Activated T-cell treated with anti-CD3 and anti-CD28 coated beads, Interleukin-2, amount 50 U/mL, for 72 hours (primary cell): ENCODE measurements at regions not wholly inside any gene's neighbourhood (a gene's known extent, or its start where the extent isn't known, plus 50 kb on each side); places are given as distances from the start of the nearest gene placed in this dataset.

Experiments used
- ATAC-seq, 2 donors: fragments of 150-1000 bp; cut with Tn5 transposase; replicated peaks in 1 of 2; 2 replicates each; pipeline ENCODE4 v1.10.0; 2021; ENCODE audit warnings: moderate library complexity in 2 of 2, mild to moderate bottlenecking in 1 of 2
- DNase-seq, 2 donors: peaks; one replicate each; pipeline ENCODE4 v3.0.0; 2021 to 2022; ENCODE audit warnings: mixed read lengths in 1 of 2
- H3K27ac Mint-ChIP-seq: one replicate; pipeline ENCODE4 v1.8.0; 2022; ENCODE audit warnings: mild to moderate bottlenecking, moderate library complexity, mixed read lengths
- H3K27me3 Mint-ChIP-seq: one replicate; pipeline ENCODE4 v1.8.0; 2022; ENCODE audit warnings: low read depth, mixed read lengths
- H3K36me3 Mint-ChIP-seq, 2 donors: one replicate each; pipeline ENCODE4 v1.8.0; 2022; ENCODE audit warnings: mixed read lengths in 2 of 2, mild to moderate bottlenecking in 1 of 2; ENCODE audit not compliant: insufficient read depth in 2 of 2
- H3K4me1 Mint-ChIP-seq: one replicate; pipeline ENCODE4 v1.8.0; 2022; ENCODE audit warnings: low read depth, mixed read lengths
- H3K4me3 Mint-ChIP-seq, 2 donors: one replicate each; pipeline ENCODE4 v1.8.0; 2022; ENCODE audit warnings: mild to moderate bottlenecking in 2 of 2, mixed read lengths in 2 of 2, moderate library complexity in 2 of 2
- H3K9me3 Mint-ChIP-seq, 2 donors: one replicate each; pipeline ENCODE4 v1.8.0; 2022; ENCODE audit warnings: mixed read lengths in 2 of 2

- Mint-ChIP-seq H3K27me3 (no peaks in the 10 kb centered on the region), H3K4me1 (no peaks in the 10 kb centered on the region), H3K36me3 (no peaks in the 10 kb centered on the region), H3K27ac (no peak overlapping the region), H3K9me3 (peaks cover 0 to 6% of the 10 kb centered on the region in 2 donors), H3K4me3 (no peak overlapping the region)
- no peak for DNase-seq
- ATAC-seq = no peak
These were observed 73.0 kb upstream of the BMPER start for GRCh38 chr7:33832271-33832721.

GRCh38 chr7:33836797-33837355 is 68.5 kb upstream of the BMPER start:
- H3K27me3 Mint-ChIP-seq = no peaks in the 10 kb centered on the region
- DNase-seq (no peak), ATAC-seq (no peak)
- no peak overlapping the region for H3K4me3 Mint-ChIP-seq
- H3K36me3 Mint-ChIP-seq = no peaks in the 10 kb centered on the region
- H3K27ac Mint-ChIP-seq = no peak overlapping the region
- no peaks in the 10 kb centered on the region for H3K4me1 Mint-ChIP-seq
- peaks cover 0 to 6% of the 10 kb centered on the region in 2 donors for H3K9me3 Mint-ChIP-seq

DNA sequence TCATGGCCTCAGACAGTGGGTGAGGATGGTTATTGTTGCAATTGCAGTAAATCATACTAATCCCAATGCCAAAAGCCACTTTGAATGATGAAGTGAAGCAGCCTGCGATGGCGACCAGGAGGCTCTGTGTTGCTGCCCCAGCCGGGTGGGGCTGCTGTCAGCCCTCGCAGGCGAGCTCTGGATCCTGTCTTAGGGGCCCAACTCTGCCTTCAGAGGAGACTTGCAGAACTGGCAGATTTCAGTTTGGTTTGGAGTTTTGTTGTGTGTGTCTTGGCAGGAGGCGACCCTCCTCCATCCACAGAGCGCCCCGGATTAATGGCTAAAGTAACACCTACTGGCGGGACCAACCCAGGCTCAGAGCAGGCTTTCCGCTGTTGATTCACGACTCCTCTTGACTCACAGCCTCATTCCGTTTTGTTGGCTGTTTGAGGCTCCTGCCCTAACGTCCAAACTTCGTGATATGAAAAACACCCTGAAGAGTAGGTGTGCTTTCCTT is 67.9 kb upstream of the BMPER start:
- Mint-ChIP-seq H3K4me3 (no peak overlapping the region), H3K27ac (no peak overlapping the region), H3K36me3 (no peaks in the 10 kb centered on the region), H3K9me3 (peaks cover 0 to 6% of the 10 kb centered on the region in 2 donors), H3K27me3 (no peaks in the 10 kb centered on the region), H3K4me1 (no peaks in the 10 kb centered on the region)
- no peak for ATAC-seq
- no peak for DNase-seq

DNA sequence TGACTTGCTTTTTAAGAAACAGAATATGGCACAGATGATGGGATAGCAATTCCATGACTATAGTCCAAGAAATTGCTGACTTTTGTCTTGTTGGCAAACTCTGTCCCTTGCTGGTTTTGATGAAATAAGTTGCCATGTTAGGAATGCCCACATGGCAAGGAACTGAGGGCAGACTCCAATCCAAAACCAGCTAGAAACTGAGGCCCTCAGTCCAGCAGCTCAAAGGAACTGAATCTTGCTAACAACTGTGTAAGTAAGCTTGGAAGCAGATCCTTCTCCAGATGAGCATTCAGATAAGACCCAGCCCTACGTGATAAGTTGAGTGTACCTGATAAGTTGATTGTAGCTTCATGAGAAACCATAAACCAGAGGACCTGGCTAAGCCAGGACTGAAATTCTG is 64.3 kb upstream of the BMPER start:
- ATAC-seq = no peak
- no peaks in the 10 kb centered on the region for H3K36me3 Mint-ChIP-seq
- H3K4me3 Mint-ChIP-seq = no peak overlapping the region
- H3K4me1 Mint-ChIP-seq = no peaks in the 10 kb centered on the region
- no peaks in the 10 kb centered on the region for H3K27me3 Mint-ChIP-seq
- H3K9me3 Mint-ChIP-seq = peaks cover 4 to 10% of the 10 kb centered on the region in 2 donors
- no peak for DNase-seq
- H3K27ac Mint-ChIP-seq = no peak overlapping the region

- Mint-ChIP-seq H3K27ac (no peak overlapping the region), H3K4me1 (no peaks in the 10 kb centered on the region), H3K4me3 (no peak overlapping the region), H3K9me3 (peaks cover 4 to 7% of the 10 kb centered on the region in 2 donors), H3K27me3 (no peaks in the 10 kb centered on the region), H3K36me3 (no peaks in the 10 kb centered on the region)
- DNase-seq (no peak), ATAC-seq (no peak)
These were observed 63.6 kb upstream of the BMPER start for GRCh38 chr7:33841705-33842129.

- DNase-seq = no peak
- H3K27ac Mint-ChIP-seq = no peak overlapping the region
These were observed 63.2 kb upstream of the BMPER start for GRCh38 chr7:33842150-33842549.

DNA sequence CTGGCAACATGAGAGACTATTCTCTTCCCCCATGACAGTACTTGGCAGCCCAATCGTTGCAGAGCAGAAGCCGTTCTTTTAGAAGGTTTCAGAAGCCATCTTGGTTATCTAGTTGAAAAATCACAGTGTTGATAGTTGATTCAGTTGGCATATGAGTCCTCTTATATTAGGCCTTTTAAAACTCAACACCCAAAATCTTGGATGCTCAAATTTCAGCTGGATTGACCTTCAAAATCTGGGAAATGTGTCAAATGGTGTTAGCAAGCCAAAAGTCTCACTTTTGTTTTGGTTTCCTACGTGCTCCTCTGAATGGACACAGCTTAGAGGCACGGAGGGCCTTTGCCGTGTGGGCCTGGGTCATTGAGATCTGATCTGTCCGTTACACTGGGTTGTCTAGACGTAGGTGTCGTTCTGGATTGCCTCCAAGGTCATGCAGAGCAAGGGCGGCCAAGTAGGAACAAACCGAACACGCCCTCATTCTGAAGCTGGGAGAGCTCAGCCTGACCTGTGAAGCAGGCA is 59.3 kb upstream of the BMPER start:
- Mint-ChIP-seq H3K27ac (no peak overlapping the region), H3K27me3 (no peaks in the 10 kb centered on the region), H3K4me1 (no peaks in the 10 kb centered on the region), H3K4me3 (no peak overlapping the region), H3K9me3 (peaks cover 4% of the 10 kb centered on the region in 2 donors), H3K36me3 (no peaks in the 10 kb centered on the region)
- DNase-seq (no peak), ATAC-seq (no peak)

More at GRCh38 chr7:33842150-33842549, 63.2 kb upstream of the BMPER start:
- Mint-ChIP-seq H3K4me1 (no peaks in the 10 kb centered on the region), H3K27me3 (no peaks in the 10 kb centered on the region), H3K4me3 (no peak overlapping the region), H3K36me3 (no peaks in the 10 kb centered on the region), H3K9me3 (peaks cover 4% of the 10 kb centered on the region in 2 donors)
- no peak for ATAC-seq

DNA sequence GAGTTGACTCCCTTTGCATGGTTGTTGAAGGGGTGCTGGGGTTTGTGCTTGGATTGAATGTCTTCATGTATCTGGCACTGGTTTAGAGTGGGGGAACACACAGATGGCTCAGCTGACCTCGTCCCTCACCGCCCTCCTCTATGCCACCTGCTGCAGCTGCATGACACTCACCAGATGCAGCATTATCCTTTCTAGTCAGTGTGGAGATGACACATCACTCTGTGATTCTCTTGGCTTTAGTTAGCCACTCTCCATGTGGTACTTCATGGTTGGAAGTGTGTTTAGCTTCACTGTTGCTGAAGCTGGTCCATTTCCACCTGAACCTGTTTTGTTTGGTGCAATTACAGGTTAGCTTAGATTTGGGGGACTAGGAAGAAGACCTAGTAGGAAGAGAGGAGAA is 56.3 kb upstream of the BMPER start:
- no peak overlapping the region for H3K4me3 Mint-ChIP-seq
- H3K27ac Mint-ChIP-seq = no peak overlapping the region
- no peaks in the 10 kb centered on the region for H3K36me3 Mint-ChIP-seq
- peaks cover 1% of the 10 kb centered on the region for H3K27me3 Mint-ChIP-seq
- no peaks in the 10 kb centered on the region for H3K4me1 Mint-ChIP-seq
- ATAC-seq (no peak), DNase-seq (no peak)
- peaks cover 2 to 4% of the 10 kb centered on the region in 2 donors for H3K9me3 Mint-ChIP-seq

- H3K27me3 Mint-ChIP-seq = peaks cover 11% of the 10 kb centered on the region
- no peak for DNase-seq
- H3K4me3 Mint-ChIP-seq = no peak overlapping the region
- no peaks in the 10 kb centered on the region for H3K9me3 Mint-ChIP-seq
- H3K36me3 Mint-ChIP-seq = no peaks in the 10 kb centered on the region
- H3K27ac Mint-ChIP-seq = no peak overlapping the region
- no peaks in the 10 kb centered on the region for H3K4me1 Mint-ChIP-seq
- ATAC-seq = no peak
These were observed 55.3 kb upstream of the BMPER start for GRCh38 chr7:33849971-33850559.

- Mint-ChIP-seq H3K4me1 (no peaks in the 10 kb centered on the region), H3K27ac (no peak overlapping the region), H3K4me3 (no peak overlapping the region), H3K27me3 (peaks cover 11% of the 10 kb centered on the region), H3K9me3 (no peaks in the 10 kb centered on the region), H3K36me3 (no peaks in the 10 kb centered on the region)
- DNase-seq (no peak), ATAC-seq (no peak)
These were observed 54.6 kb upstream of the BMPER start for GRCh38 chr7:33850768-33851167.

GRCh38 chr7:33852838-33853237 is 52.5 kb upstream of the BMPER start:
- DNase-seq (no peak), ATAC-seq (no peak)
- peaks cover 11% of the 10 kb centered on the region for H3K27me3 Mint-ChIP-seq
- H3K9me3 Mint-ChIP-seq = no peaks in the 10 kb centered on the region
- no peak overlapping the region for H3K27ac Mint-ChIP-seq
- no peaks in the 10 kb centered on the region for H3K36me3 Mint-ChIP-seq
- no peaks in the 10 kb centered on the region for H3K4me1 Mint-ChIP-seq
- H3K4me3 Mint-ChIP-seq = no peak overlapping the region

DNA sequence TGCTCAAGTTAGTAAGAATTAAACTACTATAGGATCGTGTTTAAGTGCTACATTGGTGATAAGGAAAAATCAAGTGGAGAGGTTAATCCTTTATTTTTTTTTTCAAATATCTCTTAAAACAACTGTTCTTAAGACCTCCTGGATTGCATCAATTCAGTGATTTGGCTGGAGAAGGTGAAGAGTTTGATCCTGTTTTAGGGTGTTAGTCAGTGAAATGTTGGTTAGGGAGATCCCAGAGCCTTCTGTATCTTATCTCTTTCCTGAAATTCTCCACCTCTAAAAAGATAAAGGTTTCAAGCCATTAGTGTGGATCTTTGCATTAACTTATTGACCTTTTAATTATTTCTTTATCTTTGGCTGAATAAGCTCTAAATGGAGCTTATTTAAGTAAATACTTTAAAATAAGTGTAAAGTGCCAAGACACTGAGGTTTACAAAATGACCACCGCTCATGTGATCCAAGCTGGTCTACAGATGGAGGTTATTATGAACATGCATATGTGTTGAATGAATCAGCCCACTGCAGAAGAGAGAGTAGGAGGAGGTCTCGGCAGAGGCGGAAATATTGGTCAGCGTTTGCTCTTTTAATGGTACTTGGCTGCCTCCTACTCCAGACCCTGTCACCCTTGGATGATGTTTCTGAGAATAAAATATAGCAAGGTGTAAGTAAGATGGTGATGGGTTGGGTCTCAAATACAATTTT is 51.8 kb upstream of the BMPER start:
- peaks cover 11% of the 10 kb centered on the region for H3K27me3 Mint-ChIP-seq
- no peak overlapping the region for H3K27ac Mint-ChIP-seq
- H3K4me1 Mint-ChIP-seq = no peaks in the 10 kb centered on the region
- DNase-seq (no peak), ATAC-seq (no peak)
- no peak overlapping the region for H3K4me3 Mint-ChIP-seq
- H3K36me3 Mint-ChIP-seq = no peaks in the 10 kb centered on the region
- H3K9me3 Mint-ChIP-seq = no peaks in the 10 kb centered on the region

DNA sequence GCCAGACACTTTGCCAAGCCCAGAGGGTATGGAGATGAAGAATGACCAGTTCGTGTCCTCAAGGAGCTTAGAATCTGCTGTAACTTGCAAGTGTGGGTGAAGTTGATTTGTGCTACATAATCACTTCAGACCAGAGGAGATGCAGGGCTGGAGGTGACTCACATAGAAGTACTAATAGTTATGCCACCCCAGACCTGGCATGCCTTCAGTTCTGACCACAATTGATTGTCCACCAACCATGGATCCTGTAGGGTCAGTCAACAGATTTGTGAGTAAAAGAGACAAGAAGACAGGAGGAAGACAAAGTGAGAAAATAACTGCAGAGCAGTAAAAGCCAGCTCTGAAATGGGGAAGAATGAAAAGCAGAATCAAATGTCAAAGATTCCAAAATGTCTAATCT is 51.2 kb upstream of the BMPER start:
- Mint-ChIP-seq H3K27me3 (peaks cover 11% of the 10 kb centered on the region), H3K27ac (no peak overlapping the region), H3K4me3 (no peak overlapping the region), H3K4me1 (no peaks in the 10 kb centered on the region), H3K36me3 (no peaks in the 10 kb centered on the region), H3K9me3 (no peaks in the 10 kb centered on the region)
- no peak for ATAC-seq
- no peak for DNase-seq
